Activated CD4-positive, CD25-positive, alpha-beta regulatory T cell treated with anti-CD3 and anti-CD28 coated beads, Interleukin-2, amount 50 U/mL, for 72 hours (primary cell): ENCODE measurements at regions not wholly inside any gene's neighbourhood (a gene's known extent, or its start where the extent isn't known, plus 50 kb on each side); places are given as distances from the start of the nearest gene placed in this dataset.
"Not testable (repeated sequence)": the region's sequence is repeated elsewhere in the genome, so short reads cannot be mapped to it uniquely, and the experiment has no call there.

ENCODE experiments used
- DNase-seq: peaks from one replicate; pipeline ENCODE4 v3.0.0; 2021

DNA sequence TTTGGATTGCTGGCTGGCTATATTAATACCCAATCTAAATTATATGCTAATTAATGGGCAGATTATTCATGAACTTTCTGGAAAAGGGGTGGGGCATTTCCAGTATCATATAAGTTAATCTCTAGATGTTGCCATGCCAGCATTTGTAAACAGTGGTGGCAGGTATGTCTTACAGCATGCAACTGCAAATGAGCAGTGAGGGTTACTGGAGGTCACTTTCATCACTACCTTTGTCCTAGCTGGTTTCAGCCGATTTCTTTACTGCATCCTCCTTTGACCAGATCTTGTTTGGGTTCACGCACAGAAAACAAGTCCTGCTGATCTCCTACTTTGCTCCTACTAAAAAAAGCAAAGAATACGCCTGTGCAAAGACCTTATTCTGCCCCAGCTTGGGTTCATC lies 89.1 kb upstream of the USP47 start:
- no peak for DNase-seq

DNA sequence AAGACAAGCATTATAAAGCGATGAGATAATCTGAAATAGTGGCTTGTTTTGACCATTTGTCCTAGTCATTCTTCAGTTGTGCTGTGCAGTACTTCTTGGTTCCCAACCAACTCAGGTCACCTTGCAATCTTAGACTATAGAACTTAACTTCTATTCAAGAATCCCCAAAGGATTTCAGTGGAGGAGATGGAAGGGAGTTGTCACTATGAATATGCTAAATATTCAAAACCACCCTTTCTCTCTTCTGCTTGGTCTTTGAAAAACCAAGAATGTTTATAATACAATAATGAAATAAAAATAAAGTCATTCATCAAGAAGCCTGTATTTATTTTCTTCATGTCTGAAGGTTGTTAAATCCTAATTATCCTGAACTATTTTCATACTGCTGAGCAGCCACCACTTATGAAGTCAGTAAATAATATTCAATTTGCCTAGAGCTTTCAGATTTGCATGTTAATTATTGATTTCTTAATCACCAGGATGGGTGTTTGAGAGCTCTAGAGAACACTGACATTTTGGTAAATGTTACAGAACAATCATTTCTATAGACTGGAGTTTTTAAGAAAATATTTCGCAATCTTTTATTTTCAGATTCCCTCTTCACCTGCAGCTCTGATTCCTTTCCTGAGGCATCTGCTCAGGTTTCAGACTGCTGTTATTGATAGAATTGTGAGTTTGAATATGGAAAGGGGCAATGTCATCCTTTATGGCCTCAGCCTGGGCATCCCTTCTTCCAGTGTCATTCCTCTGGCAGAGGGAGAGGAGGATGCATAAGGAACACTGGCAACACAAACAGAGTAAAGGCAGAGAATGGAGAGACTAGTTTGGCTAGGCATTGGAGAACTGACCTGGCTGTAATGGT lies 91.5 kb upstream of the USP47 start:
- no peak for DNase-seq

DNA sequence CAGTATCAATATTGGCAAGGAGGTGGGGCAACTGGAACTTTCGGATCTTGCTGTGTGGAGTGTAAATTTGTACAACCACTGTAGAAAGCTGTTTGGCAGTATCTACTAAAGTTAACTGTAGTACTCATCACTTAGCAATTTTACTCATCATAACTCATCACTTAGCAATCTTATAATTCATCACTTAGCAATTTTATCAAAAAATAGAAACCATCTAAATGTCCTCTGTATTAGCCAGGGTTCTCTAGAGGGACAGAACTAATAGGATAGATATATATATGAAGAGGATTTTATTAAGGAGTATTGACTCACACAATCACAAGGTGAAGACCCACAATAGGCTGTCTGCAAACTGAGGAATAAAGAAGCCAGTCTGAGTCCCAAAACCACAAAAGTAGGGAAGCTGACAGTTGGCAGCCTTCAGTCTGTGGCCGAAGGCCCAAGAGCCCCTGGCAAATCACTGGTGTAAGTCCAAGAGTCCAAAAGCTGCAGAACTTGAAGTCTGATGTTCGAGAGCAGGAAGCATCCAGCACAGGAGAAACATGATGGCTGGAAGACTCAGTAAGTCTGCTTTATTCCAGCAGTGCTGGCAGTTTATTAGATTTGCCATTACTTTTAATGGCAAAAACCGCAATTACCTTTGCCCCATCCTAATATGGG lies 92.9 kb upstream of the USP47 start:
- DNase-seq = no peak

- no peak for DNase-seq
These were observed 94.2 kb upstream of the USP47 start for GRCh38 chr11:11747570-11747969.

- DNase-seq = no peak
These were observed 95.3 kb upstream of the USP47 start for GRCh38 chr11:11746449-11746848.

DNA sequence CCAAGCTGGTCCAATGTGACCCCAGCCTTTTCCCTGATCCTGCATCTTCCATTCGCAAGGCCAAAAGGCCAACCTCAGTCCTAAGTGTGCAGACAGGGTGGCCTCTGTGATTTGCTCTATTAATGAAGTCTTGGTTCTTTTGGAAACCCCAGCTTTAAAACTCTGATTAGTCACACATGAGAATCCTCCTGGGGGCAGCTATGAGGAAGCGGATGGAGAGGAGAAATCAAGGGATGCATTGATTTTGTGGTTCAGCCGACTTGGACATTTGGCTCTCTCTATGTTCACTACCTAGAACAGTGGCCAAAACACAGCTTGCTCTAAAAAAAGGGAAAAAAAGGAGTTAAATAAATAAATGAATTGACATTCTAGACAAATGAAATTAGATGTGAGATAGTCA lies 98.6 kb upstream of the USP47 start:
- no peak for DNase-seq

GRCh38 chr11:11742486-11742885 lies 99.3 kb upstream of the USP47 start:
- DNase-seq = no peak

- DNase-seq = no peak
These were observed 100.9 kb upstream of the USP47 start for GRCh38 chr11:11740836-11741235.

DNA sequence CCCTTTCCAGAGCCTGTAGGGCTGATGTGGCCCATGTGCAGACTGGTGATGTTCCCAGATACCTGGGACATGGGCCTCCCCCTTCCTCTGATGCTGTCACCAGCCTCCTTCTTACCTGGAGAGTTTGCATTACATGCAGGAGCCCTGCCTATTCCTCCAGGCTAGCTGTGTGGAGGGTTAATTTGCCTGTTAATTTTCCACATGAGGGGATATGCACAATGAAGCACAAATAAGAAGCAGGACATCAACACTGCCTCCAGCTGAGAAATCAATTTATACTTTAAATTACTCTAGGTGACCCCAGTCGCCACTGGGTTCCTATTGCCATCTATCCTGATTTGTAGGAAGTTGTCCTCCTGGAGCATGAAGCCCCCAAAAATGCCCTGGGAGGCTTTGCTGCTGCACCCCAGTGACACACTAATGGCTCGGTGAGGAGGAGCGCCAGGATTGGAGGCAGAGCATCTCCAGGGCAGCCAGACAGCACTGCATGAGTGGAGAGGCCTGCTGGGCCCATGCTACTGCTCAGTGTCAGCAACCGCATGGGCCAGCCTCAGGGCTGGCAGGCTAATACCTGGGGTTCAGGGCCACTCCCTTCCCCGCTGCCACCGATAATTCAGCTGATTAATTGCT lies 101.6 kb upstream of the USP47 start:
- no peak for DNase-seq

DNA sequence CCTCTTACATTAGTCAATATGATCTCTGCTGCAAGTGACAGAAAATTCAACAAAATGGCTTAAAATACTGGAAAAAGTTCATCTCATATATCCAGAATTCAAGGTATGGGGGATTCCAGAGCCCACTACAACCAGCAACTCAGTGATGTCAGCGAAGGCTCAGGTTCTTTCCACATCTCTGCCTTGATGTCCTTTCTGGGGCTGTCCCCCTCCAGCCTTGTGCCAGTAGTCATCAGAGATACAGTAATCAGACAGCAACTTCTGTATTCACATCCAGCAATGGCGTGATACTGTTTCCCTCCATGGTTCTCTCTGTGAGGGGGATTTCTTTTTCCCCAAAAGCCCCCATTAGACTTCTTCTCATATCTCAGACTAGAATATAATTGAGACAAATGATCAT lies 103.4 kb upstream of the USP47 start:
- no peak for DNase-seq

- DNase-seq = no peak
These were observed 106.2 kb upstream of the USP47 start for GRCh38 chr11:11735586-11735985.

DNA sequence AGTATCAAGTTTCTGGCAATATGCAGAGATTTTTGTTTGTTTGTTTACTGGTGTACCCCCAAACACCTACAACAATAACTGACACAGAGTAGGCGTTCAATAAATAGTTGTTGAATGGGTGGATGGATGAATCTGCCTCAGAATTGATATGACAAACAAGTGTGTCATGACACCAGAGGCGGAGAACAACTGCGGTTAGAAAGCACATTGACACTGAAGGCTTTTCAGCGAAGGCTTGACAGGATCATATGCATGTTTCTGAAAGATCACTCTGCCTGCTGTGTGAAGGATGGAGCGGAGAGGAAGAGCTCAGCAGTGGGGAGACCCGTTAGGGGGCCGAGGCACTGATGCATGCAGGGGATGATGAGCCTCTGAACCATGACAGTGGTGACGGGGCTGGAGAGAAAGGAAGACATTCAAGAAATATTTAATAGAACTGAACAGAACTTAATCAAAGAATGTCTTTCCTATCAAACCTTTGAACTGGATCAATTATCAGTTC lies 108.5 kb upstream of the USP47 start:
- DNase-seq = no peak

- no peak for DNase-seq
These were observed 109.7 kb upstream of the USP47 start for GRCh38 chr11:11732116-11732515.

DNA sequence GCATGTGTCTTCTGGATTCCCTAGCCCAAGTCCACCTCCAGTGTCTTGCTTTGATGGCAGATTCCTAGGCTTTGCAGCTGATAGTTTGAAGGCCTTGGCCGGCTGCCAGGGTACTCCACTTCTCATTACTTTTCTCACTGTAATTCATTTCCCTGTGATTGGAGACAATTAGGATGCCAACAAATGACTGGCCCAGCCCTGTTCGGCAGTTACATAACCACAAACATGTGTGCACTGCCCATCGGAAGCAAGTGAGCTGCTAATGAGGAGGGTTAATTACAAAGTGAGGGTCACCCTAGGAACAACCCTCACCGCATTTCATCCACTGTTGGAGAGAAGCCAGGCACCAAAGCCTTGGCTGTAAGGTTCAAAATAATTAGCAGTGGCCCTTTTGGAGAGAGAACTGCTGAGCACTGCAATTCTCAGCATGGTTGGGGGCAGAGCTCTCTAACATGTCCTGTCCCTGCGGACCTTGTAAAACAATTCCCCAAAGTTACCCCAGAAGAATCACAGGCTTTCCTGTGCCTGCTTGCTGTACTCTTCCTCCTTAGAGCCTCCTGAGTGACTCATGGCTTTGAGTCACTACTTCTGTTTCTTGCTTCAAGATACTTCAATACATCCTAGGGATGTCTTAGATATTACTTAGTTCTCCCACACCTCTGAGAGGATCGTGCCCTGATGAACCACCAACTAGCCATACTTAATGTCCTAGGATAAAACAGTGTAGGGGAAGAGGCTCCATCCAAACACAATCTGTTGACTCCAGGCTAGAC lies 109.7 kb upstream of the GALNT18 start:
- no peak for DNase-seq

- DNase-seq = no peak
These were observed 106.6 kb upstream of the GALNT18 start for GRCh38 chr11:11728386-11728785.

- DNase-seq = no peak
These were observed 103.6 kb upstream of the GALNT18 start for GRCh38 chr11:11725438-11725837.

DNA sequence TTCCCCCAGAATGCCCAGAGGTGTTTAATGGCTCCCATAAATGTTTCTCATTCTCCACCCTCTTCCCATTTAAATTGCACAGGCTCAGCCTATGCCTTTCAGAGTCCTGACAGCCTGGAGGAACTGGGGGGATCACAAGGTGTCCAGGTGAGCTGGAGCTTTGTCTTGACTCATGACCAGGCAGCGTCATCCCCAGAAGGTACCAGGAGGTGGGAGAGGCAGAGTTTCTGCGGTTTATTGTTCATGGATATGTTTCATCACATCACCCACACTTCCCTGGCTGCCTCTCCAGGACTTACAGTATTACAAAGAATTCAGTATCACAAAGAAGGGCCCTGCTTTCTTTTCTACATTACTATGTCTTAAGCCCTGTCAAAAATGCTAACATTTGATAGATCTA lies 103.2 kb upstream of the GALNT18 start:
- DNase-seq = no peak

- DNase-seq = no peak
These were observed 101.1 kb upstream of the GALNT18 start for GRCh38 chr11:11722861-11723260.

GRCh38 chr11:11722246-11722645 lies 100.4 kb upstream of the GALNT18 start:
- DNase-seq = no peak

DNA sequence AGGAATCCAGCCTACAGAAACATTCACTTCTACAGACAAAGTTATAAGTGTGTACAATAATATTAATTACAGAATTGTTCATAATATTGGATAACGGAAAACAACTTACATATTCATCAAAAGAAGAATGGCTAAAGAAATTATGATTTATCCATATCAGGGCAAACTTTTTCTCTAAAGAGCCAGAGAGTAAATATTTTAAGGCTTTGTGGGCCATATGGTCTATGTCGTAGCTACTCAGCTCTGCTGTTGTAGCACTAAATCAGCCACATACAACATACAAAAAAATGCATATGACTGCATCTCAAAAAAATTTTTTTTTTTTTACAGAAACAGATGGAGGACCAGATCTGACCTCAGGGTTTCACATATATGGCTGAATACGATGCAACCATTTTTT lies 96.7 kb upstream of the GALNT18 start:
- no peak for DNase-seq

DNA sequence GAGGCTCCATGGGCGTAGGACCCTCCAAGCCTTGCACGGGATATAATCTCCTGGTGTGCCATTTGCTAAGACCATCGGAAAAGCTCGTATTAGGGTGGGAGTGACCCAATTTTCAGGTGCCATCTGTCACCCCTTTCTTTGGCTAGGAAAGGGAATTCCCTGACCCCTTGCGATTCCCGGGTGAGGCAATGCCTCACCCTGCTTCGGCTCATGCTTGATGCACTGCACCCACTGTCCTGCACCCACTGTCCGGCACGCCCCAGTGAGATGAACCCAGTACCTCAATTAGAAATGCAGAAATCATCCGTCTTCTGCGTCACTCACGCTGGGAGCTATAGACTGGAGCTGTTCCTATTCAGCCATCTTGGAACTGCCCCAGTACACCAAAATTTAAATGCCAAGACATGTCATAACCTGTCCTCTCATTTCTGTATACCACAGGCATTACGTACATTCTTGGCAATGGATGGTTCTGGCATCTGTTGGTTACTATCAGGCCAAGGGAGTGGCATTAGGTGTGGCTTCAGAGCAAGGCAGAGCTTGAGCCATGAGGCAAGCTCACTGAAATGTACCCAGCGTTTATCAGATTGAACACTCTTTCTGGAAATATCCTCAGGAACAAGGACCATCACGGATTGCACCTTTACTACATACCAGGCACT lies 95.4 kb upstream of the GALNT18 start:
- no peak for DNase-seq

DNA sequence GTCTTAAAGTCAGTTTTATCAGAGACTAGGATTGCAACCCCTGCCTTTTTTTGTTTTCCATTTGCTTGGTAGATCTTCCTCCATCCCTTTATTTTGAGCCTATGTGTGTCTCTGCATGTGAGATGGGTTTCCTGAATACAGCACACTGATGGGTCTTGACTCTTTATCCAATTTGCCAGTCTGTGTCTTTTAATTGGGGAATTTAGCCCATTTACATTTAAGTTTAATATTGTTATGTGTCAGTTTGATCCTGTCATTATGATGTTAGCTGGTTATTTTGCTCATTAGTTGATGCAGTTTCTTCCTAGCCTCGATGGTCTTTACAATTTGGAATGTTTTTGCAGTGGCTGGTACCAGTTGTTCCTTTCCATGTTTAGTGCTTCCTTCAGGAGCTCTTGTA lies 93.3 kb upstream of the GALNT18 start:
- not testable (repeated sequence) for DNase-seq

DNA sequence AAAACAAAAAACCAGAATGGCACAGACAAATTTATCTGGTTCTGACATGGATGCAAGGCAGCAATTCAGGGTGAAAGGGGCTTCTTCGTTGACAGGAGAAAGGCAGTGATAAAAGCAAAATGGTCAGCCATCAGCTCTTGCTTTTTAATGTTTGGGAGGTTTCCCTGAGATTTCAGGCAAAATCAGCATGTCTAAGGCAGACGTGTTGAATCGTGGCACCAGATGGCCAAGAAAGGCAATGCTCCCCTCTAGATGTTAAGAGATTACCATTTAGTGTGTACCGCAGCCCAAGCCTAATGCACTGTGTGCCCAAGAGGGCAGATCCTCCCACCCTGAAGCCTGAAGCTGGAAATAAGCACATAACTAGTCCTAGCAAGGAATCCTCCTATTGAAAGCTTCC lies 88.8 kb upstream of the GALNT18 start:
- no peak for DNase-seq
